ENCODE measurements at regions not wholly inside any gene's neighbourhood (a gene's known extent, or its start where the extent isn't known, plus 50 kb on each side); places are given as distances from the start of the nearest gene placed in this dataset.

- Histone ChIP-seq H2AFZ (ENCODE audit: low read length, unreplicated experiment) (no peak overlapping the region), H3K4me1 (ENCODE audit: control insufficient read depth, insufficient read depth, low read length, unreplicated experiment) (no peaks in the 10 kb centered on the region), H3K27ac (ENCODE audit: low read depth, low read length) (no peak overlapping the region), H3K36me3 (ENCODE audit: insufficient read depth, low read length) (no peaks in the 10 kb centered on the region), H3K4me3 (ENCODE audit: low read depth, low read length) (no peak overlapping the region), H3K79me2 (ENCODE audit: control insufficient read depth, insufficient read depth, low read length, unreplicated experiment) (no peaks in the 10 kb centered on the region), H3K27me3 (ENCODE audit: insufficient read depth, low read length) (no peaks in the 10 kb centered on the region)
Observed at GRCh38 chr6:149225946-149226345, 91.6 kb upstream of the TAB2 start.

GRCh38 chr6:149227796-149228195 is 89.7 kb upstream of the TAB2 start:
- Histone ChIP-seq H2AFZ (ENCODE audit: low read length, unreplicated experiment) (no peak overlapping the region), H3K79me2 (ENCODE audit: control insufficient read depth, insufficient read depth, low read length, unreplicated experiment) (no peaks in the 10 kb centered on the region), H3K4me1 (ENCODE audit: control insufficient read depth, insufficient read depth, low read length, unreplicated experiment) (peaks cover 5% of the 10 kb centered on the region), H3K27ac (ENCODE audit: low read depth, low read length) (no peak overlapping the region), H3K36me3 (ENCODE audit: insufficient read depth, low read length) (no peaks in the 10 kb centered on the region), H3K4me3 (ENCODE audit: low read depth, low read length) (no peak overlapping the region), H3K27me3 (ENCODE audit: insufficient read depth, low read length) (no peaks in the 10 kb centered on the region)

GRCh38 chr6:149228311-149228955 is 89.1 kb upstream of the TAB2 start:
- Histone ChIP-seq H3K79me2 (ENCODE audit: control insufficient read depth, insufficient read depth, low read length, unreplicated experiment) (no peaks in the 10 kb centered on the region), H3K4me1 (ENCODE audit: control insufficient read depth, insufficient read depth, low read length, unreplicated experiment) (peaks cover 10% of the 10 kb centered on the region), H3K4me3 (ENCODE audit: low read depth, low read length) (no peak overlapping the region), H2AFZ (ENCODE audit: low read length, unreplicated experiment) (no peak overlapping the region), H3K27ac (ENCODE audit: low read depth, low read length) (no peak overlapping the region), H3K27me3 (ENCODE audit: insufficient read depth, low read length) (no peaks in the 10 kb centered on the region), H3K36me3 (ENCODE audit: insufficient read depth, low read length) (no peaks in the 10 kb centered on the region)

GRCh38 chr6:149229096-149229495 is 88.4 kb upstream of the TAB2 start:
- H3K27ac ChIP-seq (ENCODE audit: low read depth, low read length) = no peak overlapping the region
- peaks cover 16% of the 10 kb centered on the region for H3K4me1 ChIP-seq (ENCODE audit: control insufficient read depth, insufficient read depth, low read length, unreplicated experiment)
- no peak overlapping the region for H2AFZ ChIP-seq (ENCODE audit: low read length, unreplicated experiment)
- no peaks in the 10 kb centered on the region for H3K36me3 ChIP-seq (ENCODE audit: insufficient read depth, low read length)
- H3K27me3 ChIP-seq (ENCODE audit: insufficient read depth, low read length) = no peaks in the 10 kb centered on the region
- H3K4me3 ChIP-seq (ENCODE audit: low read depth, low read length) = no peak overlapping the region
- no peaks in the 10 kb centered on the region for H3K79me2 ChIP-seq (ENCODE audit: control insufficient read depth, insufficient read depth, low read length, unreplicated experiment)

- peaks cover 34% of the 10 kb centered on the region for H3K4me1 ChIP-seq (ENCODE audit: control insufficient read depth, insufficient read depth, low read length, unreplicated experiment)
- H3K4me3 ChIP-seq (ENCODE audit: low read depth, low read length) = no peak overlapping the region
- H3K36me3 ChIP-seq (ENCODE audit: insufficient read depth, low read length) = no peaks in the 10 kb centered on the region
- no peaks in the 10 kb centered on the region for H3K79me2 ChIP-seq (ENCODE audit: control insufficient read depth, insufficient read depth, low read length, unreplicated experiment)
- H3K27me3 ChIP-seq (ENCODE audit: insufficient read depth, low read length) = no peaks in the 10 kb centered on the region
- no peak overlapping the region for H2AFZ ChIP-seq (ENCODE audit: low read length, unreplicated experiment)
- H3K27ac ChIP-seq (ENCODE audit: low read depth, low read length) = no peak overlapping the region
Observed at GRCh38 chr6:149230712-149231460, 86.6 kb upstream of the TAB2 start.

GRCh38 chr6:149231778-149232177 is 85.7 kb upstream of the TAB2 start:
- no peaks in the 10 kb centered on the region for H3K27me3 ChIP-seq (ENCODE audit: insufficient read depth, low read length)
- no peak overlapping the region for H3K27ac ChIP-seq (ENCODE audit: low read depth, low read length)
- no peak overlapping the region for H2AFZ ChIP-seq (ENCODE audit: low read length, unreplicated experiment)
- H3K36me3 ChIP-seq (ENCODE audit: insufficient read depth, low read length) = no peaks in the 10 kb centered on the region
- no peak overlapping the region for H3K4me3 ChIP-seq (ENCODE audit: low read depth, low read length)
- no peaks in the 10 kb centered on the region for H3K79me2 ChIP-seq (ENCODE audit: control insufficient read depth, insufficient read depth, low read length, unreplicated experiment)
- H3K4me1 ChIP-seq (ENCODE audit: control insufficient read depth, insufficient read depth, low read length, unreplicated experiment) = peaks cover 43% of the 10 kb centered on the region

GRCh38 chr6:149233056-149233715 is 84.3 kb upstream of the TAB2 start:
- peak overlapping the region; percentile 59 for H3K4me3 ChIP-seq (ENCODE audit: low read depth, low read length)
- H3K79me2 ChIP-seq (ENCODE audit: control insufficient read depth, insufficient read depth, low read length, unreplicated experiment) = no peaks in the 10 kb centered on the region
- peak overlapping the region; percentile 86 for H2AFZ ChIP-seq (ENCODE audit: low read length, unreplicated experiment)
- H3K4me1 ChIP-seq (ENCODE audit: control insufficient read depth, insufficient read depth, low read length, unreplicated experiment) = peaks cover 45% of the 10 kb centered on the region
- H3K27ac ChIP-seq (ENCODE audit: low read depth, low read length) = peak overlapping the region; percentile 92
- H3K36me3 ChIP-seq (ENCODE audit: insufficient read depth, low read length) = no peaks in the 10 kb centered on the region
- H3K27me3 ChIP-seq (ENCODE audit: insufficient read depth, low read length) = no peaks in the 10 kb centered on the region

- no peaks in the 10 kb centered on the region for H3K79me2 ChIP-seq (ENCODE audit: control insufficient read depth, insufficient read depth, low read length, unreplicated experiment)
- peak overlapping the region; percentile 59 for H3K4me3 ChIP-seq (ENCODE audit: low read depth, low read length)
- H2AFZ ChIP-seq (ENCODE audit: low read length, unreplicated experiment) = peak overlapping the region; percentile 83
- H3K27me3 ChIP-seq (ENCODE audit: insufficient read depth, low read length) = no peaks in the 10 kb centered on the region
- no peaks in the 10 kb centered on the region for H3K36me3 ChIP-seq (ENCODE audit: insufficient read depth, low read length)
- H3K4me1 ChIP-seq (ENCODE audit: control insufficient read depth, insufficient read depth, low read length, unreplicated experiment) = peaks cover 45% of the 10 kb centered on the region
- H3K27ac ChIP-seq (ENCODE audit: low read depth, low read length) = peak overlapping the region; percentile 92
Observed at GRCh38 chr6:149234051-149234962, 83.2 kb upstream of the TAB2 start.

GRCh38 chr6:149235130-149235561 is 82.4 kb upstream of the TAB2 start:
- peaks cover 45% of the 10 kb centered on the region for H3K4me1 ChIP-seq (ENCODE audit: control insufficient read depth, insufficient read depth, low read length, unreplicated experiment)
- peak overlapping the region; percentile 92 for H3K27ac ChIP-seq (ENCODE audit: low read depth, low read length)
- no peak overlapping the region for H2AFZ ChIP-seq (ENCODE audit: low read length, unreplicated experiment)
- no peaks in the 10 kb centered on the region for H3K36me3 ChIP-seq (ENCODE audit: insufficient read depth, low read length)
- no peaks in the 10 kb centered on the region for H3K79me2 ChIP-seq (ENCODE audit: control insufficient read depth, insufficient read depth, low read length, unreplicated experiment)
- H3K4me3 ChIP-seq (ENCODE audit: low read depth, low read length) = peak overlapping the region; percentile 38; the same call in 1 of the 2 replicates
- no peaks in the 10 kb centered on the region for H3K27me3 ChIP-seq (ENCODE audit: insufficient read depth, low read length)

GRCh38 chr6:149236589-149236988 is 80.9 kb upstream of the TAB2 start:
- no peaks in the 10 kb centered on the region for H3K27me3 ChIP-seq (ENCODE audit: insufficient read depth, low read length)
- no peak overlapping the region for H3K27ac ChIP-seq (ENCODE audit: low read depth, low read length)
- peaks cover 45% of the 10 kb centered on the region for H3K4me1 ChIP-seq (ENCODE audit: control insufficient read depth, insufficient read depth, low read length, unreplicated experiment)
- H3K4me3 ChIP-seq (ENCODE audit: low read depth, low read length) = no peak overlapping the region
- no peak overlapping the region for H2AFZ ChIP-seq (ENCODE audit: low read length, unreplicated experiment)
- no peaks in the 10 kb centered on the region for H3K36me3 ChIP-seq (ENCODE audit: insufficient read depth, low read length)
- H3K79me2 ChIP-seq (ENCODE audit: control insufficient read depth, insufficient read depth, low read length, unreplicated experiment) = no peaks in the 10 kb centered on the region

Measured in ACC112 (cell line).